ENCODE measurements at regions not wholly inside any gene's neighbourhood (a gene's known extent, or its start where the extent isn't known, plus 50 kb on each side); places are given as distances from the start of the nearest gene placed in this dataset.

DNA sequence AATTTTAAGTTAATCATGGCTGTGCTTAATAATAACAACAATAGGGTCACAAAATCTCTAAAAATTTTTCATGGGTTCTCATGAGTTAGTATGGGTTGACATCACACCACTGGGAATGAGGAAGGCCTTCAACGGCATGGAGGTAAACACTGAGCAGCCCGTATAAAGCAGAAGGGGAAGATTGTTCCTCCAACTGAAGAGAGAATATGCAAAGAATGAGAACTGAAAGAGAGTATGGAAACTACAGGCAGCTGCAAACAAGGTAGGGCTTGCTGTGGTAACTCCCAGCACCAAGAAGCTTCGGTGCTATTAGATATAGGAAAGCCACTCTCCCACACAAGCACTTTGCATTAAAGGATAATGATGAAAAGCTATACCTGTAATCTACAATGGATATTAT is 1242.3 kb upstream of the CELF4 start:
- TF ChIP-seq POLR2AphosphoS5 (IDR thresholded peaks at IDR 0.05; ENCODE audit: low read depth, low read length), result no peak
- TF ChIP-seq, protein P1, sequence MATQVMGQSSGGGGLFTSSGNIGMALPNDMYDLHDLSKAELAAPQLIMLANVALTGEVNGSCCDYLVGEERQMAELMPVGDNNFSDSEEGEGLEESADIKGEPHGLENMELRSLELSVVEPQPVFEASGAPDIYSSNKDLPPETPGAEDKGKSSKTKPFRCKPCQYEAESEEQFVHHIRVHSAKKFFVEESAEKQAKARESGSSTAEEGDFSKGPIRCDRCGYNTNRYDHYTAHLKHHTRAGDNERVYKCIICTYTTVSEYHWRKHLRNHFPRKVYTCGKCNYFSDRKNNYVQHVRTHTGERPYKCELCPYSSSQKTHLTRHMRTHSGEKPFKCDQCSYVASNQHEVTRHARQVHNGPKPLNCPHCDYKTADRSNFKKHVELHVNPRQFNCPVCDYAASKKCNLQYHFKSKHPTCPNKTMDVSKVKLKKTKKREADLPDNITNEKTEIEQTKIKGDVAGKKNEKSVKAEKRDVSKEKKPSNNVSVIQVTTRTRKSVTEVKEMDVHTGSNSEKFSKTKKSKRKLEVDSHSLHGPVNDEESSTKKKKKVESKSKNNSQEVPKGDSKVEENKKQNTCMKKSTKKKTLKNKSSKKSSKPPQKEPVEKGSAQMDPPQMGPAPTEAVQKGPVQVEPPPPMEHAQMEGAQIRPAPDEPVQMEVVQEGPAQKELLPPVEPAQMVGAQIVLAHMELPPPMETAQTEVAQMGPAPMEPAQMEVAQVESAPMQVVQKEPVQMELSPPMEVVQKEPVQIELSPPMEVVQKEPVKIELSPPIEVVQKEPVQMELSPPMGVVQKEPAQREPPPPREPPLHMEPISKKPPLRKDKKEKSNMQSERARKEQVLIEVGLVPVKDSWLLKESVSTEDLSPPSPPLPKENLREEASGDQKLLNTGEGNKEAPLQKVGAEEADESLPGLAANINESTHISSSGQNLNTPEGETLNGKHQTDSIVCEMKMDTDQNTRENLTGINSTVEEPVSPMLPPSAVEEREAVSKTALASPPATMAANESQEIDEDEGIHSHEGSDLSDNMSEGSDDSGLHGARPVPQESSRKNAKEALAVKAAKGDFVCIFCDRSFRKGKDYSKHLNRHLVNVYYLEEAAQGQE (IDR thresholded peaks at IDR 0.05; ENCODE audit: insufficient read depth in 1 of 2, low read depth in 2 of 2, low read length in 2 of 2), result no peak
- TF ChIP-seq SIN3A (IDR thresholded peaks at IDR 0.05; ENCODE audit: borderline replicate concordance, insufficient read depth, low read length), result no peak

All from PFSK-1 (cell line).